ENCODE measurements at regions not wholly inside any gene's neighbourhood (a gene's known extent, or its start where the extent isn't known, plus 50 kb on each side); places are given as distances from the start of the nearest gene placed in this dataset.
"Not testable (repeated sequence)": the region's sequence is repeated elsewhere in the genome, so short reads cannot be mapped to it uniquely, and the experiment has no call there.

- H3K27ac ChIP-seq, result no peak overlapping the region
- H3K4me3 ChIP-seq, result no peak overlapping the region
- H3K36me3 ChIP-seq, result no peaks in the 10 kb centered on the region
- H3K4me1 ChIP-seq, result no peaks in the 10 kb centered on the region
- TF ChIP-seq POLR2A (IDR thresholded peaks at IDR 0.05), result no peak
- TF ChIP-seq CTCF (IDR thresholded peaks at IDR 0.05), result no peak
- no peak for DNase-seq
- no peaks in the 10 kb centered on the region for H3K27me3 ChIP-seq
- no peaks in the 10 kb centered on the region for H3K9me3 ChIP-seq
Measured at GRCh38 chr1:233496993-233497392, 116.9 kb upstream of the KCNK1 start.

- Histone ChIP-seq H3K27ac (no peak overlapping the region), H3K27me3 (no peaks in the 10 kb centered on the region), H3K36me3 (no peaks in the 10 kb centered on the region), H3K9me3 (no peaks in the 10 kb centered on the region), H3K4me1 (no peaks in the 10 kb centered on the region), H3K4me3 (no peak overlapping the region)
- TF ChIP-seq POLR2A (IDR thresholded peaks at IDR 0.05), result no peak
- TF ChIP-seq CTCF (IDR thresholded peaks at IDR 0.05), result no peak
- no peak for DNase-seq
Measured at GRCh38 chr1:233497679-233498078, 116.2 kb upstream of the KCNK1 start.

- Histone ChIP-seq H3K36me3 (no peaks in the 10 kb centered on the region), H3K4me3 (no peak overlapping the region), H3K27ac (no peak overlapping the region), H3K27me3 (no peaks in the 10 kb centered on the region), H3K9me3 (no peaks in the 10 kb centered on the region), H3K4me1 (no peaks in the 10 kb centered on the region)
- no peak for DNase-seq
- TF ChIP-seq POLR2A (IDR thresholded peaks at IDR 0.05) (no peak), CTCF (IDR thresholded peaks at IDR 0.05) (no peak)
Measured at GRCh38 chr1:233500106-233500505, 113.8 kb upstream of the KCNK1 start.

- DNase-seq, result no peak
- TF ChIP-seq POLR2A (IDR thresholded peaks at IDR 0.05) (no peak), CTCF (IDR thresholded peaks at IDR 0.05) (no peak)
- H3K4me3 ChIP-seq, result no peak overlapping the region
- no peaks in the 10 kb centered on the region for H3K36me3 ChIP-seq
- no peaks in the 10 kb centered on the region for H3K27me3 ChIP-seq
- H3K4me1 ChIP-seq, result no peaks in the 10 kb centered on the region
- no peaks in the 10 kb centered on the region for H3K9me3 ChIP-seq
- no peak overlapping the region for H3K27ac ChIP-seq
Measured at GRCh38 chr1:233503366-233503954, 110.4 kb upstream of the KCNK1 start.

- TF ChIP-seq POLR2A (IDR thresholded peaks at IDR 0.05) (no peak), CTCF (IDR thresholded peaks at IDR 0.05) (no peak)
- Histone ChIP-seq H3K4me1 (no peaks in the 10 kb centered on the region), H3K4me3 (no peak overlapping the region), H3K27me3 (no peaks in the 10 kb centered on the region), H3K9me3 (no peaks in the 10 kb centered on the region), H3K27ac (no peak overlapping the region), H3K36me3 (no peaks in the 10 kb centered on the region)
- DNase-seq, result no peak
Measured at GRCh38 chr1:233505130-233505529, 108.8 kb upstream of the KCNK1 start.

GRCh38 chr1:233505889-233506288 is 108.0 kb upstream of the KCNK1 start:
- not testable (repeated sequence) for H3K27me3 ChIP-seq, H3K9me3 ChIP-seq, DNase-seq, H3K4me1 ChIP-seq, H3K4me3 ChIP-seq, H3K36me3 ChIP-seq, H3K27ac ChIP-seq
